ENCODE measurements at regions not wholly inside any gene's neighbourhood (a gene's known extent, or its start where the extent isn't known, plus 50 kb on each side); places are given as distances from the start of the nearest gene placed in this dataset.

DNA sequence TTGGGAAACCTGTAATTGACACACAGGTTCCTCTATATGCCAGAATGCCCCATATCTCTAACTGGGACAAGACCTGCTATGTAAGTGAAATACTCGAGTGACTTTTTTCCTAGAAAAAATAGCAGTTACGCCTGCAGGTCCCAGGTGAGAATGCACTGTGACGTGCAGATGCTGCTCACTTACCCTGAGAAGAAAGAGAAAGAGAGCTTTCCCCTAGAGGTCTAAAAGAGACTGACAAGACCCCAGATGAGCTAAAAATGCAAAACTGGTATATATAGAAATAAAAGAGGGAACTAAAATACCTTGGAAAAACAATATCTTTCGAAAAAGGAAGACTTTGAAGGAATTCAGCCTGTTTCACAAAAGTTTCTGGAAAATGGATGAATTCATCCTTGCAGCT, 383.0 kb upstream of the DCC start:
- no peak for TF ChIP-seq SRF (IDR thresholded peaks at IDR 0.05; ENCODE audit: low read depth in 2 of 2, low read length in 2 of 2)
- no peak for TF ChIP-seq ZSCAN29 (IDR thresholded peaks at IDR 0.05)
- no peak for TF ChIP-seq MTA2 (IDR thresholded peaks at IDR 0.05; ENCODE audit: low read depth)
- no peak for TF ChIP-seq CHD2 (IDR thresholded peaks at IDR 0.05; ENCODE audit: borderline replicate concordance, low read depth, low read length)
- TF ChIP-seq EED (IDR thresholded peaks at IDR 0.05; ENCODE audit: low read depth): no peak
- no peak for TF ChIP-seq JUND (IDR thresholded peaks at IDR 0.05; ENCODE audit: low read depth, low read length)
- TF ChIP-seq, protein P1, sequence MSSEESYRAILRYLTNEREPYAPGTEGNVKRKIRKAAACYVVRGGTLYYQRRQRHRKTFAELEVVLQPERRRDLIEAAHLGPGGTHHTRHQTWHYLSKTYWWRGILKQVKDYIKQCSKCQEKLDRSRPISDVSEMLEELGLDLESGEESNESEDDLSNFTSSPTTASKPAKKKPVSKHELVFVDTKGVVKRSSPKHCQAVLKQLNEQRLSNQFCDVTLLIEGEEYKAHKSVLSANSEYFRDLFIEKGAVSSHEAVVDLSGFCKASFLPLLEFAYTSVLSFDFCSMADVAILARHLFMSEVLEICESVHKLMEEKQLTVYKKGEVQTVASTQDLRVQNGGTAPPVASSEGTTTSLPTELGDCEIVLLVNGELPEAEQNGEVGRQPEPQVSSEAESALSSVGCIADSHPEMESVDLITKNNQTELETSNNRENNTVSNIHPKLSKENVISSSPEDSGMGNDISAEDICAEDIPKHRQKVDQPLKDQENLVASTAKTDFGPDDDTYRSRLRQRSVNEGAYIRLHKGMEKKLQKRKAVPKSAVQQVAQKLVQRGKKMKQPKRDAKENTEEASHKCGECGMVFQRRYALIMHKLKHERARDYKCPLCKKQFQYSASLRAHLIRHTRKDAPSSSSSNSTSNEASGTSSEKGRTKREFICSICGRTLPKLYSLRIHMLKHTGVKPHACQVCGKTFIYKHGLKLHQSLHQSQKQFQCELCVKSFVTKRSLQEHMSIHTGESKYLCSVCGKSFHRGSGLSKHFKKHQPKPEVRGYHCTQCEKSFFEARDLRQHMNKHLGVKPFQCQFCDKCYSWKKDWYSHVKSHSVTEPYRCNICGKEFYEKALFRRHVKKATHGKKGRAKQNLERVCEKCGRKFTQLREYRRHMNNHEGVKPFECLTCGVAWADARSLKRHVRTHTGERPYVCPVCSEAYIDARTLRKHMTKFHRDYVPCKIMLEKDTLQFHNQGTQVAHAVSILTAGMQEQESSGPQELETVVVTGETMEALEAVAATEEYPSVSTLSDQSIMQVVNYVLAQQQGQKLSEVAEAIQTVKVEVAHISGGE (CRISPR knock-in tag; IDR thresholded peaks at IDR 0.05): no peak
- no peak for TF ChIP-seq KLF5 (IDR thresholded peaks at IDR 0.05; ENCODE audit: partially characterized antibody)

All from GM12878 (cell line).